ENCODE measurements at regions not wholly inside any gene's neighbourhood (a gene's known extent, or its start where the extent isn't known, plus 50 kb on each side); places are given as distances from the start of the nearest gene placed in this dataset.

DNA sequence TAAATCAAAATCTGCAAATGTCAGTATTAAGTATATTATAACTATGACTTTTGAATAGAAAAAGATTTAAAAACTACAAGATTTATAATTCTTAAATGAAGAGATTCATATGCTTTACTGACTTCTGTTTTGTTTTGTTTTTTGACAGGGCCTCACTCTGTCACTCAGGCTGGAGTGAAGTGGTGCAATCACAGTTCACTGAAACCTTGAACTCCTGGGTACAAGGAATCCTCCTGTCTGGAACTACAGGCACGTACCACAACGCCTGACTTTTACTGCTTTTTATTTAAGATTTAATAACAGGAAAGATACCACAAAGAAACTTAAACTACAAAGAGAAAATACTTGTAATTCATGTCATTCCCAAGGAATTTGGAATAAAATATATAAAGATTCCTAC is 940.2 kb upstream of the CITED2 start:
- H3K27ac ChIP-seq: no peak overlapping the region
- no peaks in the 10 kb centered on the region for H3K36me3 ChIP-seq
- no peak overlapping the region for H3K4me3 ChIP-seq
- intact Hi-C loops (cut with DNase I): no loop called here
- H3K4me1 ChIP-seq: peaks cover 5% of the 10 kb centered on the region
- no peaks in the 10 kb centered on the region for H3K27me3 ChIP-seq (ENCODE audit: low read depth)
- TF ChIP-seq, protein P1, sequence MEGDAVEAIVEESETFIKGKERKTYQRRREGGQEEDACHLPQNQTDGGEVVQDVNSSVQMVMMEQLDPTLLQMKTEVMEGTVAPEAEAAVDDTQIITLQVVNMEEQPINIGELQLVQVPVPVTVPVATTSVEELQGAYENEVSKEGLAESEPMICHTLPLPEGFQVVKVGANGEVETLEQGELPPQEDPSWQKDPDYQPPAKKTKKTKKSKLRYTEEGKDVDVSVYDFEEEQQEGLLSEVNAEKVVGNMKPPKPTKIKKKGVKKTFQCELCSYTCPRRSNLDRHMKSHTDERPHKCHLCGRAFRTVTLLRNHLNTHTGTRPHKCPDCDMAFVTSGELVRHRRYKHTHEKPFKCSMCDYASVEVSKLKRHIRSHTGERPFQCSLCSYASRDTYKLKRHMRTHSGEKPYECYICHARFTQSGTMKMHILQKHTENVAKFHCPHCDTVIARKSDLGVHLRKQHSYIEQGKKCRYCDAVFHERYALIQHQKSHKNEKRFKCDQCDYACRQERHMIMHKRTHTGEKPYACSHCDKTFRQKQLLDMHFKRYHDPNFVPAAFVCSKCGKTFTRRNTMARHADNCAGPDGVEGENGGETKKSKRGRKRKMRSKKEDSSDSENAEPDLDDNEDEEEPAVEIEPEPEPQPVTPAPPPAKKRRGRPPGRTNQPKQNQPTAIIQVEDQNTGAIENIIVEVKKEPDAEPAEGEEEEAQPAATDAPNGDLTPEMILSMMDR (IDR thresholded peaks at IDR 0.05): no peak
- ATAC-seq (no peak), DNase-seq (no peak)
- no peaks in the 10 kb centered on the region for H3K9me3 ChIP-seq

DNA sequence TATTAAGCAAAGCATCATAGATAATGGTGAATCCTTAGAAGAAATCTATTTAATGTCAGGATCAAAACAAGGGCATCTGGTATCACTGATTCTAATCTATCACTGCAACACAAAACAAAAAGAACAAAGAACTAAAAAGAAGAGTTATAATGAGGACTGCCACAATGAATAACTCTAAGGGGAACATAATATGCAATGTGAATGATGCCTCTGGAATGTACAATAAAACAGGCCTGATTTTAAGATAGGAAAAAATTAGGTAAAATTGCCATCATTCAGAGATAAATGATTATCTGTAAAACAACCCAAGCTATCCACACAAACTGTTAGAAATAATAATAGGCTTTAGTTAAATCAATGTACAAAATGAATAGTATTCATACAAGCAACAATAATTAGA is 936.7 kb upstream of the CITED2 start:
- TF ChIP-seq, protein P1 (IDR thresholded peaks at IDR 0.05): no peak
- H3K36me3 ChIP-seq: no peaks in the 10 kb centered on the region
- no peaks in the 10 kb centered on the region for H3K9me3 ChIP-seq
- no peaks in the 10 kb centered on the region for H3K4me1 ChIP-seq
- ATAC-seq (no peak), DNase-seq (no peak)
- intact Hi-C loops (cut with DNase I): no loop called here
- no peak overlapping the region for H3K4me3 ChIP-seq
- H3K27ac ChIP-seq: no peak overlapping the region
- no peaks in the 10 kb centered on the region for H3K27me3 ChIP-seq (ENCODE audit: low read depth)

DNA sequence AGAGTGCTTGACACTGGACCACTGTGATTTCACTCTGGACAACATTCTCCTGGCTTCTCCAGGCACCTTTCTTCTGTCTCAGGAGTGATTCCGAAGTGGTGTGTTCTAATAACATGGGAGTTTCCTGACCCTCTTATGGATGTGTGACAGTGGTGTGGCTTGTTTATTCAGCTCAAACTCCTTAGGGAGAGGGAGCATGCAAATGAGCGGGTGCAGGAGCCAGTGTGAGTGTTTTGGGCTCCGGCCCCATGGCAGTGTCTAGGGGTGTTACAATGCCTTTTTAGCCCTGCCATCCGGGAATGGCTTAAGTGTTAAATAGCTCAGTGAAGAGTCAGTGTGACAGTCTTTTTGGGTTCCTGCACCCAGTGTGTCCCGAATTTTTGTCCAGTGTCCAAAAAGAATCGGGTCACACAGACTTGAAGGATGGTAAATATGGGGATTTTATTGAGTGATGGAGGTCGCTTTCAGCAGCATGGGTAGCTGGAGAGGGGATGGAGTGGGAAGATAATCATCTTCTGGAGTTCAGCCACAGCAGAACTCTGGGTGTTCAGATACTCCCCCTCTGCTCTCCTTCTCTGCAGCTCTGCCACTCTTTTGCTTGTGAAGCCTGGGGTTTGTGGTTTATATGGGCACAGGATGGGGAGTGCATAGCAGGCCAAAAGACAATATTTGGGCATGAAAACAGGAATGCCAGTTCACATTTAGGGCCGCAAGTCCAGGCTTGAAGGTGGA is 928.9 kb upstream of the CITED2 start:
- Histone ChIP-seq H3K27ac (no peak overlapping the region), H3K9me3 (no peaks in the 10 kb centered on the region), H3K36me3 (no peaks in the 10 kb centered on the region), H3K27me3 (ENCODE audit: low read depth) (no peaks in the 10 kb centered on the region), H3K4me1 (no peaks in the 10 kb centered on the region), H3K4me3 (no peak overlapping the region)
- TF ChIP-seq, protein P1 (IDR thresholded peaks at IDR 0.05): no peak
- peak; percentile 27 to 44 for ATAC-seq
- intact Hi-C loops (cut with DNase I): no loop called here
- DNase-seq: no peak

DNA sequence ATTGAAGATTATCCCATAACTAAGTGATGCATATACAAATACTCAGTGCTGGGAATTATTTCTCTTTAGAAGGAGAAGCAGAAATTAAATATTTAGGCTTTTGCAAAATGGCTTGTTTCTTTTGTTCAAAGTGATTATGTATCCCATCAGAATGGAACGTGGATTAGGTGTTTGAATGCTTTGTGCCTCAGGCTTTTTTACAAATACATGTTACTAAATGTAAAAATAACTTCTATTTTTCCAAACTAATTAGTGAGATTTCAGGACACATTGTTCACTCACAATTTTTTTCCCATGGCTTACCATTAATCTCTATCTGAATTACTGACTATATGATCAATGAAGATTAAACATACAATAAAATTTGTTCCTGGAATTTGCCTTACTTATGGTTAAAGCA is 925.9 kb upstream of the CITED2 start:
- Histone ChIP-seq H3K9me3 (no peaks in the 10 kb centered on the region), H3K36me3 (no peaks in the 10 kb centered on the region)
- intact Hi-C loops (cut with DNase I): no loop called here

DNA sequence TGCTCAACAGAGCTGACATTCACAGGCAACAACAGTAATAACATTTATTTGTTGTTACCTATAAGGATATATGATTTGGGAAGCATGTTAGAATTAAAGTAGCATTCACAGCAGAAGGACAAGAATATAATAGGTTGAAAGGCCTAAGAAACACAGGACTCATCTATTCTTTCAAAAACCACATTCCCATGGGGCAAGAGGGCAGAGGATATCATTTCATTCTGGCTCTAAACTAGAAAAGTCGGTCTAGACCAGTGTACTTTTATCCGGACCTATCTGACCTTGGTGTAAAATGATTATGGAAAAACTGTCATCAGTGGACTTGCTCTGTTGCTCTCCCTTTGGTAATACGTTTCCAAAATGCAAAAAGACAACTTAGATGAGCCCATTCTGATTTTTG is 914.7 kb upstream of the CITED2 start:
- Histone ChIP-seq H3K4me1 (no peaks in the 10 kb centered on the region), H3K36me3 (no peaks in the 10 kb centered on the region), H3K27me3 (ENCODE audit: low read depth) (no peaks in the 10 kb centered on the region), H3K27ac (no peak overlapping the region), H3K9me3 (no peaks in the 10 kb centered on the region), H3K4me3 (no peak overlapping the region)
- TF ChIP-seq, protein P1 (IDR thresholded peaks at IDR 0.05): no peak
- DNase-seq (no peak), ATAC-seq (no peak)
- intact Hi-C loops (cut with DNase I): no loop called here

More for the DNA sequence above, 925.9 kb upstream of the CITED2 start:
- no peaks in the 10 kb centered on the region for H3K27me3 ChIP-seq (ENCODE audit: low read depth)
- H3K27ac ChIP-seq: no peak overlapping the region
- no peak for ATAC-seq
- no peak overlapping the region for H3K4me3 ChIP-seq
- DNase-seq: no peak
- H3K4me1 ChIP-seq: no peaks in the 10 kb centered on the region
- TF ChIP-seq, protein P1 (IDR thresholded peaks at IDR 0.05): no peak

All from lower lobe of right lung (tissue), 2 donors.